ENCODE measurements at regions not wholly inside any gene's neighbourhood (a gene's known extent, or its start where the extent isn't known, plus 50 kb on each side); places are given as distances from the start of the nearest gene placed in this dataset.

DNA sequence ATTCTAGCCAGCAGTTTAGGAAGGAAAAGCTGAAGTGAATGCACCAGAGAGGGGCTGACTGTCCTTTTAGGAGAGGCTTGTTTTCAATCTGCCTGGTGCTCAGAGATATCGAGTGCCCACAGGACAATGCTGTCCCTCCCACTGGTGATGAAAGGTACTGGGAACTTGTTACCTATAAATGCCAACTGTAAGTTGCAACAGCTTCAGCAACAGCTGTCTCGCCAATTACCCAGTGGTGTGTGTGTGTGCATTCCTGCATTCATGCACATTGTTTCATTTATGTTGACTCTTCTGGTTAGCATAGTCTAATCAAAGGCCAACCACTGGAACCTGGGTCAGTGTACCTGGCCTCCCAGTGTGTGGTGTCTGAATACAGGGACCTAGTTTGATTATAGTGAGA lies 161.1 kb downstream of the CSNK1G3 start:
- TF ChIP-seq REST (IDR thresholded peaks at IDR 0.05; ENCODE audit: insufficient read depth in 1 of 2, low read depth in 2 of 2, low read length in 2 of 2) = no peak
- no peak for TF ChIP-seq FOXP2 (optimal IDR thresholded peaks at IDR 0.05; ENCODE audit: borderline replicate concordance, extremely low read depth, extremely low read length, insufficient read depth)
- TF ChIP-seq POLR2AphosphoS5 (IDR thresholded peaks at IDR 0.05; ENCODE audit: low read depth, low read length) = no peak
- no peak for TF ChIP-seq TAF1 (IDR thresholded peaks at IDR 0.05; ENCODE audit: borderline replicate concordance, insufficient read depth, low read length)
- TF ChIP-seq SIN3A (IDR thresholded peaks at IDR 0.05; ENCODE audit: borderline replicate concordance, insufficient read depth, low read length) = no peak

- TF ChIP-seq TAF1 (IDR thresholded peaks at IDR 0.05; ENCODE audit: borderline replicate concordance, insufficient read depth, low read length) (no peak), POLR2AphosphoS5 (IDR thresholded peaks at IDR 0.05; ENCODE audit: low read depth, low read length) (no peak), FOXP2 (optimal IDR thresholded peaks at IDR 0.05; ENCODE audit: borderline replicate concordance, extremely low read depth, extremely low read length, insufficient read depth) (no peak), REST (IDR thresholded peaks at IDR 0.05; ENCODE audit: insufficient read depth in 1 of 2, low read depth in 2 of 2, low read length in 2 of 2) (no peak), SIN3A (IDR thresholded peaks at IDR 0.05; ENCODE audit: borderline replicate concordance, insufficient read depth, low read length) (no peak)
Observed at GRCh38 chr5:123671711-123672456, 159.9 kb downstream of the CSNK1G3 start.

- TF ChIP-seq REST (IDR thresholded peaks at IDR 0.05; ENCODE audit: insufficient read depth in 1 of 2, low read depth in 2 of 2, low read length in 2 of 2) = no peak
- no peak for TF ChIP-seq FOXP2 (optimal IDR thresholded peaks at IDR 0.05; ENCODE audit: borderline replicate concordance, extremely low read depth, extremely low read length, insufficient read depth)
- no peak for TF ChIP-seq TAF1 (IDR thresholded peaks at IDR 0.05; ENCODE audit: borderline replicate concordance, insufficient read depth, low read length)
- no peak for TF ChIP-seq POLR2AphosphoS5 (IDR thresholded peaks at IDR 0.05; ENCODE audit: low read depth, low read length)
- TF ChIP-seq SIN3A (IDR thresholded peaks at IDR 0.05; ENCODE audit: borderline replicate concordance, insufficient read depth, low read length) = no peak
Observed at GRCh38 chr5:123671042-123671441, 159.1 kb downstream of the CSNK1G3 start.
